Testis (tissue), 2 donors: ENCODE measurements at regions not wholly inside any gene's neighbourhood (a gene's known extent, or its start where the extent isn't known, plus 50 kb on each side); places are given as distances from the start of the nearest gene placed in this dataset.

Experiments used
- CTCF ChIP-seq, 3 experiments: fragments of 450-650 bp in 2 of 3; fragments of 200-600 bp in 1 of 3; sonication (generic) in 1 of 3; IDR thresholded peaks; one replicate each; pipeline ENCODE4 v1.5.1; 2016 to 2019; ENCODE audit warnings: antibody characterized with exemption in 3 of 3, mild to moderate bottlenecking in 2 of 3, moderate library complexity in 1 of 3
- POLR2A ChIP-seq: fragments of 450-650 bp; IDR thresholded peaks from one replicate; pipeline ENCODE4 v1.6.1; 2017; ENCODE audit warnings: antibody characterized with exemption, mild to moderate bottlenecking, moderate library complexity

DNA sequence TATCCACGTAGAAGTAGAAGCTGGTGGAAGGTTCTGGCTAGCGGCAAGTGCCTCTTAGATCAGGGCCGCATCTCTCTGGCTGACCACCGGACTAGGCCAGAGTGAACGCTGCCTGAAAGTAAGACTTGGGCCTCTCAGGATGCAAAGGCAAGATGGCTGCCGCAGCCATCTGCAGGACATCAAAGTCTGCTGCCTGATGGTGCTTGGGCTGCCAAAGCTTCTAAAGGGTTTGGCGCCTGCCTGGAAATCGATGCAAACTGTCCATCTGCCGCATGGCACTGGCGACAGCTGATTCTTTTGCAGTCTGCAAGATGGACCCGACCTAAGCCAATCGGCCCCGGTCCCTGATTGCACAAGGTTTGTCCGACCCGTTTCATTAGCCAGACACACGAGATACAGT, 196.7 kb upstream of the TBC1D5 start:
- TF ChIP-seq POLR2A (no peak), CTCF (IDR thresholded peaks at IDR 0.05) (no peak)
